HFF-Myc (cell line): ENCODE measurements at regions not wholly inside any gene's neighbourhood (a gene's known extent, or its start where the extent isn't known, plus 50 kb on each side); places are given as distances from the start of the nearest gene placed in this dataset.

Experiments used
- DNase-seq: peaks from one replicate; pipeline ENCODE4 v3.0.0-alpha.2; 2011; ENCODE audit warnings: low read depth; ENCODE audit errors: extremely low read depth
- H3K4me3 ChIP-seq: replicated peaks from 2 replicates; pipeline ENCODE4 v1.5.1; 2011; ENCODE audit warnings: low read depth, mild to moderate bottlenecking, control low read depth, low read length
- TF ChIP-seq, protein P1 (sequence below): IDR thresholded peaks from 2 replicates; pipeline ENCODE4 v1.5.1; 2012; ENCODE audit warnings: mild to moderate bottlenecking, low read depth, low read length, control low read depth; ENCODE audit errors: missing control alignments

GRCh38 chr2:195055996-195056395 lies 601.0 kb upstream of the SLC39A10 start:
- TF ChIP-seq, protein P1, sequence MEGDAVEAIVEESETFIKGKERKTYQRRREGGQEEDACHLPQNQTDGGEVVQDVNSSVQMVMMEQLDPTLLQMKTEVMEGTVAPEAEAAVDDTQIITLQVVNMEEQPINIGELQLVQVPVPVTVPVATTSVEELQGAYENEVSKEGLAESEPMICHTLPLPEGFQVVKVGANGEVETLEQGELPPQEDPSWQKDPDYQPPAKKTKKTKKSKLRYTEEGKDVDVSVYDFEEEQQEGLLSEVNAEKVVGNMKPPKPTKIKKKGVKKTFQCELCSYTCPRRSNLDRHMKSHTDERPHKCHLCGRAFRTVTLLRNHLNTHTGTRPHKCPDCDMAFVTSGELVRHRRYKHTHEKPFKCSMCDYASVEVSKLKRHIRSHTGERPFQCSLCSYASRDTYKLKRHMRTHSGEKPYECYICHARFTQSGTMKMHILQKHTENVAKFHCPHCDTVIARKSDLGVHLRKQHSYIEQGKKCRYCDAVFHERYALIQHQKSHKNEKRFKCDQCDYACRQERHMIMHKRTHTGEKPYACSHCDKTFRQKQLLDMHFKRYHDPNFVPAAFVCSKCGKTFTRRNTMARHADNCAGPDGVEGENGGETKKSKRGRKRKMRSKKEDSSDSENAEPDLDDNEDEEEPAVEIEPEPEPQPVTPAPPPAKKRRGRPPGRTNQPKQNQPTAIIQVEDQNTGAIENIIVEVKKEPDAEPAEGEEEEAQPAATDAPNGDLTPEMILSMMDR = no peak
- H3K4me3 ChIP-seq = no peak overlapping the region
- DNase-seq = no peak

DNA sequence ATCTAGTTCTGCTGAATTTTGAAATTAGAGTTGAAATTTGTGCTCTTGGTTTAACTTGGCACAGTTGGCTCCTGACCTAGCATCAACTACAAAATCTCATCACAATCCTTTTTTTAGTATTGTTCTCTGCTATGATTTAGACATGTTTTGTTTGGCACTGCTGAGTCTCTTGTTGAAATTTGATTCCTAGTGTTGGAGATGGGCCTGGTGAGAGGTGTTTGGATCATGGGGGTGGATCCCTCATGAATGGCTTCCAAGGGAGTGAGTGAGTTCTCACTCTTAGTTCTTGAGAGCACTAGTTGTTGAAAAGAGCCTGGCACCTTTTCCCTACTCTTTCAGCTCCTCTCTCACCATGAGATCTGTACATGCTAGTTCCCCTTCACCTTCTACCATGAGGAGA lies 605.6 kb upstream of the SLC39A10 start:
- no peak overlapping the region for H3K4me3 ChIP-seq
- TF ChIP-seq, protein P1 = no peak
- DNase-seq = no peak

DNA sequence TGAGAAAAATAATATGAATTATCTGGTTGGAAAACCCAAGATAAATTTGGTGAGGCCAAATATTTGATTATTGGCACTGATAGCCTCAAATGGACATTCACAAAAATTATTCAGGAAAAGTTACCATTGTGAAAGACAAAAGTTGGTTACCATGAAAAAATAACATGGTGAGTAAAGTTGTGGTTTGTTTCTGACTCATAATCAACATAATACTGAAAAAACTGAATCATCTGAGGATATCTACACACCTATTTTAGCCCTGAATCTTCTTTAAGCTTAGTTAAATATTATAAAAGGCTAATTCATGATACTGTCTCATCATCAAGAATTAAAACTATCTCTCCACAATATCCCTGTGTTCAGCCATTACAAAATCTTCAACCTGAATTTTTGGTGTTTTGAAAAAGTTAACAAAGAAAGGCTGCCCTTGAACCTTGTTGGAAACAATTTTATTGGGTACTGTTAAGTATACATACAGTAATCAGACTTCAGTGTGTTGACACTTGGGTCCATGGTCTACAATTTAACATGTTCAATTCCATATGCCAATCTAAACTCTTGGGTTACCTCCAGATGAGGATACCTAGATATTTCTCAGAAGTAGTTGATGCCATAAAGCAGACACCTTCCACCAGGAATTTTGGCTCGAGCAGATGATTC lies 607.5 kb upstream of the SLC39A10 start:
- TF ChIP-seq, protein P1 = no peak
- H3K4me3 ChIP-seq = no peak overlapping the region
- DNase-seq = no peak

DNA sequence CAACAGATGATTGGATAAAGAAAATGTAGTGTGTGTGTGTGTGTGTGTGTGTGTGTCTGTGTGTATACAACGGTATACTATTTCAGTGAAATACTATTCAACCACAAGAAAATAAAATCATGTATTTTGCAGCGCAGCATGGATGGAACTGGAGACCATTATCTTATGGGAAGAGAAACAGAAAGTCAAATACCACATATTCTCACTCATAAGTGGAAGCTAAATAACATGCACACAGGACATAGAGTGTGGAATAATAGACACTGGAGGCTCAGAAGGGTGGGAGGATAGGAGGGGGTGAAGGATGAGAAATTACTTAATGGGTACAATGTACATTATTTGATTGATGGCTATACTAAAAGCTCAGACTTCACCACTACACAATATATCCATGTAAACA lies 609.1 kb upstream of the SLC39A10 start:
- no peak for DNase-seq
- TF ChIP-seq, protein P1 = no peak
- H3K4me3 ChIP-seq = no peak overlapping the region

- no peak overlapping the region for H3K4me3 ChIP-seq
- TF ChIP-seq, protein P1 = no peak
- no peak for DNase-seq
Measured at GRCh38 chr2:195044801-195045200, 612.2 kb upstream of the SLC39A10 start.

DNA sequence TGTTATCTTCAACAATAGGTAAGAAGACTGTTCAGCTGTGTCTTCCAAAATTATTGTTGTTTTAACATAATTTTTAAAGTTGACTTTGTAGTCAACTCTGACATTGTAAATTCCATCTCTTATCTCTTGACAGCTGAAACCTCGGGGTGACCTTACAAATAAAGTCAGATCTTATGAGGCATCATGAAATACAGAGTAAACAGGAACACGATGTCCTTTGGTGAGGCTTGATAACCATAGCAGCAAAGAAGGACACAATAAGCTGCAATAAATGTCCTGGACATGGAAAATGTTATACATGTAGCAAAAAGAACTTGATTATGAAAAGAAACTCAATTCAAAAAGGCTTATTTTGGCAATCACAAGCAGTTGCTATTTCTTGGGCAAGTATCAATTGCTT lies 618.9 kb upstream of the SLC39A10 start:
- no peak overlapping the region for H3K4me3 ChIP-seq
- DNase-seq = no peak
- TF ChIP-seq, protein P1 = no peak

- TF ChIP-seq, protein P1 = no peak
- no peak for DNase-seq
Measured at GRCh38 chr2:195037045-195037444, 620.0 kb upstream of the SLC39A10 start.

More at GRCh38 chr2:195037045-195037444, 620.0 kb upstream of the SLC39A10 start:
- H3K4me3 ChIP-seq = no peak overlapping the region
